Effector memory CD4-positive, alpha-beta T cell (primary cell): ENCODE measurements at regions not wholly inside any gene's neighbourhood (a gene's known extent, or its start where the extent isn't known, plus 50 kb on each side); places are given as distances from the start of the nearest gene placed in this dataset.

Experiments used
- DNase-seq, 3 donors: peaks; one replicate each; pipeline ENCODE4 v3.0.0-alpha.2; 2020
- H3K27ac ChIP-seq: 2 replicates; pipeline ENCODE4 v1.7.0; 2013; ENCODE audit warnings: mild to moderate bottlenecking, low read length, moderate library complexity; ENCODE audit not compliant: insufficient read depth, poor library complexity, severe bottlenecking
- H3K27me3 ChIP-seq: replicated peaks from 2 replicates; pipeline ENCODE4 v1.7.0; 2013; ENCODE audit warnings: mild to moderate bottlenecking, low read length; ENCODE audit not compliant: insufficient read depth, control insufficient read depth, poor library complexity, severe bottlenecking
- H3K36me3 ChIP-seq: 2 replicates; pipeline ENCODE4 v1.7.0; 2013; ENCODE audit warnings: mild to moderate bottlenecking, low read length, moderate library complexity; ENCODE audit not compliant: control insufficient read depth, insufficient read depth
- H3K4me1 ChIP-seq: 2 replicates; pipeline ENCODE4 v1.7.0; 2013; ENCODE audit warnings: low read length, mild to moderate bottlenecking; ENCODE audit not compliant: control insufficient read depth, insufficient read depth, poor library complexity, severe bottlenecking
- H3K4me3 ChIP-seq: 2 replicates; pipeline ENCODE4 v1.7.0; 2013; ENCODE audit warnings: low read length, low read depth, mild to moderate bottlenecking; ENCODE audit not compliant: insufficient read depth, poor library complexity, severe bottlenecking
- H3K9me3 ChIP-seq: 2 replicates; pipeline ENCODE4 v1.7.0; 2013; ENCODE audit warnings: mild to moderate bottlenecking, low read length, moderate library complexity; ENCODE audit not compliant: control insufficient read depth

GRCh38 chr4:28469387-28469786 lies 1608.7 kb downstream of the STIM2 start:
- DNase-seq, result no peak
- H3K27ac ChIP-seq, result no peak overlapping the region
- no peaks in the 10 kb centered on the region for H3K4me1 ChIP-seq
- no peak overlapping the region for H3K4me3 ChIP-seq
- no peaks in the 10 kb centered on the region for H3K27me3 ChIP-seq
- no peaks in the 10 kb centered on the region for H3K9me3 ChIP-seq
- H3K36me3 ChIP-seq, result no peaks in the 10 kb centered on the region

DNA sequence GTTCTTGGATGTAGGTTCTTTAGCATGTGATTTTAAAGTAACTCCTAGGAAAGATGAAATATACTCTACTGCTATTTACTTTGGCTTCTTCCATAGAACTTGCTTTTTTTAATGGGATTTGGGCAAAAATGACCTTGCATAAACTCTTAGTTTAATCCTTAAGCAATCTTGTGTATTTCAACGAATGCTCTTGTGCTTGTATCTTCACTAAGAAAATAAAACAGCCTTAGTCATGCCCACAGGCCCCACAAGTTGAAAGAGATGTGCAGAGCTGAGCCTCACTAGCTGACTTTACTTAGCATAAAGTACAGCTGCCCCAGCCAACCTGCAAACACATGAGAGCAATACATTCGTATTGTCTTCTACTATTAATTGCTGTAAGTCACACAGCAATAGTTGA lies 1609.2 kb downstream of the STIM2 start:
- H3K4me1 ChIP-seq, result no peaks in the 10 kb centered on the region
- H3K27me3 ChIP-seq, result no peaks in the 10 kb centered on the region
- no peak overlapping the region for H3K27ac ChIP-seq
- DNase-seq, result no peak
- no peaks in the 10 kb centered on the region for H3K36me3 ChIP-seq
- H3K4me3 ChIP-seq, result no peak overlapping the region
- H3K9me3 ChIP-seq, result no peaks in the 10 kb centered on the region

- Histone ChIP-seq H3K9me3 (no peaks in the 10 kb centered on the region), H3K4me1 (no peaks in the 10 kb centered on the region), H3K27ac (no peak overlapping the region), H3K36me3 (no peaks in the 10 kb centered on the region), H3K4me3 (no peak overlapping the region), H3K27me3 (no peaks in the 10 kb centered on the region)
- no peak for DNase-seq
Measured at GRCh38 chr4:28475381-28475780, 1614.7 kb downstream of the STIM2 start.

DNA sequence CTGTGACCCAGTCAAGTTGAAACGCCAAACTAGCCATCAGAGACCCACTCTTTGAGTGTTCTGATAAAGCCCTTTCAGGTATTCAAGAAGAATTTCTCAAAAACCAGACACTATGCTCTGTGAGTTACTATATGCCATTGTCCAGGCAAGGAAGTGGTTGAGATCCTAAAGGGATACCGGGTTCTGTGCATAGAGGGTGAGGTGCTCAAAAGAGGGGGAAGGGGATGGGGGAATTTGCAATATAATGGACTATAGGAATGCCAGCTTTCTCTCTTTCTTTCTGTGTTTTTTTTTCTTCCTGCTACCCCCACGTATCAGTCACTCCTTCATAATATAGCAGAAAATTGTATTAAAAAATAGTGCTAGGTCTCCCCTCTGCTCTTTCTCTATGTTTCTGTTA lies 1619.0 kb downstream of the STIM2 start:
- no peak overlapping the region for H3K4me3 ChIP-seq
- H3K4me1 ChIP-seq, result no peaks in the 10 kb centered on the region
- DNase-seq, result no peak
- H3K9me3 ChIP-seq, result no peaks in the 10 kb centered on the region
- H3K27me3 ChIP-seq, result no peaks in the 10 kb centered on the region
- H3K36me3 ChIP-seq, result no peaks in the 10 kb centered on the region
- H3K27ac ChIP-seq, result no peak overlapping the region

- Histone ChIP-seq H3K36me3 (no peaks in the 10 kb centered on the region), H3K27ac (no peak overlapping the region), H3K4me3 (no peak overlapping the region), H3K27me3 (no peaks in the 10 kb centered on the region), H3K4me1 (no peaks in the 10 kb centered on the region), H3K9me3 (no peaks in the 10 kb centered on the region)
- no peak for DNase-seq
Measured at GRCh38 chr4:28481565-28481964, 1620.9 kb downstream of the STIM2 start.

DNA sequence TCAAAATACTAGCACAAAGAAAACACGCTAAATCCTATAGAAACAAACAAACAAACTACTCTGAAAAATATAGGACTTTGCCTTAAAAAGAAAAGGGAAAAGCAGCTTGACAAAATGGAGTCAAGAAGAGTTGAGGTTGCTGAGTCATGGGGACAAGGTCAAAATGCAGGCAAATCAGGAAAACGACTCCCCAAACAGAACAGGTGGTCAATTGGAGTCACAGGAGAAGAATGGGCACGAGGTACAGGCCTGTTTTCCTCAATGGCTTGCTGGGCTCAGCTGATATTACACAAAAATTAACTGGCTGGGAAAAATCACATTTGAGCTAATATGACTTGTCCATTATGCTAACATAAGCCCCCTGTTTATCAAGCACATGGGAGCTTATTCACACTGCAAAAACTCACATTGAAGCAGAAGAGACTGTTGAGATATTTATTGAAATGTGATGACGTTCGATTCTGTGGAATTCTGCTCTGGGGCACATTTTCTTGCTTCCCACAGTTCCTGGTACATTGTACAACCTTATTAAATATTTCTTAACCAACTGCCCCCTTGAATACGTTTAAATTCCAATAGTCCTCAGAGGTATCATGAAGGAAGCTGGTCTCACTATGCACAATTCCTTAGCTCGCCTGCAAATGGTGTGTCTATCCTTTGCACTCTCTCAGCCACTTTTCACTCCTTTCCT lies 1622.1 kb downstream of the STIM2 start:
- no peaks in the 10 kb centered on the region for H3K27me3 ChIP-seq
- H3K4me1 ChIP-seq, result no peaks in the 10 kb centered on the region
- no peak for DNase-seq
- no peak overlapping the region for H3K4me3 ChIP-seq
- H3K36me3 ChIP-seq, result no peaks in the 10 kb centered on the region
- H3K9me3 ChIP-seq, result no peaks in the 10 kb centered on the region
- no peak overlapping the region for H3K27ac ChIP-seq

- Histone ChIP-seq H3K9me3 (no peaks in the 10 kb centered on the region), H3K4me3 (no peak overlapping the region), H3K27me3 (no peaks in the 10 kb centered on the region), H3K27ac (no peak overlapping the region), H3K4me1 (no peaks in the 10 kb centered on the region), H3K36me3 (no peaks in the 10 kb centered on the region)
- no peak for DNase-seq
Measured at GRCh38 chr4:28488021-28488420, 1627.4 kb downstream of the STIM2 start.

DNA sequence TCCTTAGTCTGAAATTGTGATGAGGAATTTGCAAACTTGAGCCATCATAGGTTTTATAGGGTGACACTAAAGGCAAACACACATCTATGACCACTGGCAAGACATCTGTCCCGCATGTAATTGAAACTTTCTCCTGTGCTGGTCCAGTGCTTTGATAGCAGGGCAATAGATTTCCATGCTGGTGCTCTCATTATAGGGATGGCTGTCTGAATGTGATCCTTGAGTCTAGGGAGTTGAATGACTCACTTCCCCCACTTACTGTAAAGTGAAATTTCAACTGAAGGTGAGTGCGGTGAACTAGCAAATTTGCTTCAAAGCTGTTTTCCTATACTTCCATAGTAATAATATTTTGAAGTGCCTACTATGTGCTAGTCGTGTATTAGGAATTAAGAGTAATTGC lies 1630.0 kb downstream of the STIM2 start:
- Histone ChIP-seq H3K27me3 (no peaks in the 10 kb centered on the region), H3K4me3 (no peak overlapping the region), H3K4me1 (no peaks in the 10 kb centered on the region), H3K27ac (no peak overlapping the region), H3K36me3 (no peaks in the 10 kb centered on the region), H3K9me3 (no peaks in the 10 kb centered on the region)
- no peak for DNase-seq

- Histone ChIP-seq H3K36me3 (no peaks in the 10 kb centered on the region), H3K27ac (no peak overlapping the region), H3K27me3 (no peaks in the 10 kb centered on the region), H3K4me1 (no peaks in the 10 kb centered on the region), H3K4me3 (no peak overlapping the region), H3K9me3 (no peaks in the 10 kb centered on the region)
- no peak for DNase-seq
Measured at GRCh38 chr4:28505064-28505463, 1644.4 kb downstream of the STIM2 start.

- no peak overlapping the region for H3K4me3 ChIP-seq
- no peaks in the 10 kb centered on the region for H3K36me3 ChIP-seq
- no peaks in the 10 kb centered on the region for H3K4me1 ChIP-seq
- no peaks in the 10 kb centered on the region for H3K9me3 ChIP-seq
- H3K27me3 ChIP-seq, result no peaks in the 10 kb centered on the region
- no peak overlapping the region for H3K27ac ChIP-seq
- no peak for DNase-seq
Measured at GRCh38 chr4:28508636-28509035, 1648.0 kb downstream of the STIM2 start.
